Adrenal gland (tissue), 5 donors: ENCODE measurements at regions not wholly inside any gene's neighbourhood (a gene's known extent, or its start where the extent isn't known, plus 50 kb on each side); places are given as distances from the start of the nearest gene placed in this dataset.

Source experiments
- POLR2A ChIP-seq, 2 donors: fragments of 450-650 bp; IDR thresholded peaks; one replicate each; pipeline ENCODE4 v1.6.1; 2017; ENCODE audit warnings: antibody characterized with exemption in 2 of 2, mild to moderate bottlenecking in 2 of 2, moderate library complexity in 1 of 2
- TF ChIP-seq, protein P1 (sequence below), 6 experiments: fragments of 450-650 bp in 4 of 6; fragments of 200-600 bp in 2 of 6; sonication (generic) in 1 of 6; IDR thresholded peaks; 1 replicate in 5 of 6; 2 replicates in 1 of 6; pipeline versions ENCODE4 v1.5.1 to v1.8.0; 2016 to 2021; ENCODE audit warnings: antibody characterized with exemption in 6 of 6, mild to moderate bottlenecking in 2 of 6, moderate library complexity in 1 of 6
- donor health status: DM: no; HTN: no; CAD: no.

DNA sequence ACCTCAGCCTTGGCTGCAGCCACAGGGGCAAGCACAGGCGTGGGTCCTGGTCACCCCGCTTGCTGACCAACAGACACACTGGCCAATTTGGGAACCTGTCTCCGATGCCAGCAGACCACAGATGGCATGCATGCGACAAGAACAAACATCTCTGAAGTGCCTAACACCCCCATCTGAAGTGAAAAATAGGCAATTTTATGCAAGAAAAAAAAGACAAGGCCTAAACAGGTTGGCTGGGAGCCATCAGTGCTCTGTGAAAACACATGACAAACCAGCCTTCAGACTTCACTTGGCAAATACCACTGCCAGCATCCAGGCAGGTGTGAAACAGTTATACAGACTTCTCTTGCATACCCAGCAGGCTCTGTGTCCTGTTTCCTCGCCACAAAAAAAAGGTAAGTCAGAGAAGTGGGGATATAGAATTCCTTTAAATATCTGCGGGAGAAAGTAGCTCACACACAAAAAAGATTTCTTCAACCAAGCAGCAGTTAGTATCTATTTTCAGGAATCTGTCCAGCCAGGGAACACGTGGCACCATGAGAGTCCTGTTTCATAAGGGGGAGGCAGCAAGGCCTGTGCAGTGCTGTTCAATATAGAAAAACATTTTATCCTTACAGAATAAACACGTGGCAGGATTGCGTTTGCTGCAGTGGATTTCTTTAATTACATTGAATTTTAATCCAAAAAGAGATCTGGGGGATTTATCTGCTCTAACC, 293.4 kb upstream of the MKLN1 start:
- TF ChIP-seq, protein P1, sequence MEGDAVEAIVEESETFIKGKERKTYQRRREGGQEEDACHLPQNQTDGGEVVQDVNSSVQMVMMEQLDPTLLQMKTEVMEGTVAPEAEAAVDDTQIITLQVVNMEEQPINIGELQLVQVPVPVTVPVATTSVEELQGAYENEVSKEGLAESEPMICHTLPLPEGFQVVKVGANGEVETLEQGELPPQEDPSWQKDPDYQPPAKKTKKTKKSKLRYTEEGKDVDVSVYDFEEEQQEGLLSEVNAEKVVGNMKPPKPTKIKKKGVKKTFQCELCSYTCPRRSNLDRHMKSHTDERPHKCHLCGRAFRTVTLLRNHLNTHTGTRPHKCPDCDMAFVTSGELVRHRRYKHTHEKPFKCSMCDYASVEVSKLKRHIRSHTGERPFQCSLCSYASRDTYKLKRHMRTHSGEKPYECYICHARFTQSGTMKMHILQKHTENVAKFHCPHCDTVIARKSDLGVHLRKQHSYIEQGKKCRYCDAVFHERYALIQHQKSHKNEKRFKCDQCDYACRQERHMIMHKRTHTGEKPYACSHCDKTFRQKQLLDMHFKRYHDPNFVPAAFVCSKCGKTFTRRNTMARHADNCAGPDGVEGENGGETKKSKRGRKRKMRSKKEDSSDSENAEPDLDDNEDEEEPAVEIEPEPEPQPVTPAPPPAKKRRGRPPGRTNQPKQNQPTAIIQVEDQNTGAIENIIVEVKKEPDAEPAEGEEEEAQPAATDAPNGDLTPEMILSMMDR (IDR thresholded peaks at IDR 0.05): no peak
- no peak for TF ChIP-seq POLR2A (IDR thresholded peaks at IDR 0.05)
